ENCODE measurements at regions not wholly inside any gene's neighbourhood (a gene's known extent, or its start where the extent isn't known, plus 50 kb on each side); places are given as distances from the start of the nearest gene placed in this dataset.

- no peak for ATAC-seq
- TF ChIP-seq ESRRG (CRISPR knock-in tag; IDR thresholded peaks at IDR 0.05) (no peak), OSR1 (CRISPR knock-in tag; IDR thresholded peaks at IDR 0.05) (no peak), GLIS3 (CRISPR knock-in tag; IDR thresholded peaks at IDR 0.05) (no peak)
Observed at GRCh38 chr3:82196645-82197044, 435.2 kb upstream of the GBE1 start.

GRCh38 chr3:82194870-82195269, 433.4 kb upstream of the GBE1 start:
- ATAC-seq = no peak
- TF ChIP-seq CREB5 (CRISPR knock-in tag; IDR thresholded peaks at IDR 0.05; ENCODE audit: low read depth) (no peak), TOX (CRISPR knock-in tag; IDR thresholded peaks at IDR 0.05; ENCODE audit: borderline replicate concordance) (no peak), CSDC2 (CRISPR knock-in tag; IDR thresholded peaks at IDR 0.05) (no peak)

- ATAC-seq = no peak
- TF ChIP-seq PATZ1 (CRISPR knock-in tag; IDR thresholded peaks at IDR 0.05; ENCODE audit: borderline replicate concordance) (no peak), OSR1 (CRISPR knock-in tag; IDR thresholded peaks at IDR 0.05) (no peak), ARNTL (CRISPR knock-in tag; IDR thresholded peaks at IDR 0.05; ENCODE audit: borderline replicate concordance, low read depth) (no peak), PPARA (CRISPR knock-in tag; IDR thresholded peaks at IDR 0.05; ENCODE audit: borderline replicate concordance) (no peak), POU6F1 (CRISPR knock-in tag; IDR thresholded peaks at IDR 0.05; ENCODE audit: borderline replicate concordance, low read depth) (no peak), ZNF565 (CRISPR knock-in tag; conservative IDR thresholded peaks at IDR 0.05; ENCODE audit: low read depth) (no peak), GLIS3 (CRISPR knock-in tag; IDR thresholded peaks at IDR 0.05) (no peak), ZC3H10 (CRISPR knock-in tag; IDR thresholded peaks at IDR 0.05) (no peak), CSRNP3 (CRISPR knock-in tag; IDR thresholded peaks at IDR 0.05) (no peak), ZNF8 (CRISPR knock-in tag; IDR thresholded peaks at IDR 0.05) (no peak), ISL1 (CRISPR knock-in tag; IDR thresholded peaks at IDR 0.05) (no peak)
Observed at GRCh38 chr3:82186017-82186416, 424.6 kb upstream of the GBE1 start.

- no peak for ATAC-seq
- TF ChIP-seq RARB (CRISPR knock-in tag; IDR thresholded peaks at IDR 0.05) = no peak
- TF ChIP-seq SNAI2 (CRISPR knock-in tag; IDR thresholded peaks at IDR 0.05) = no peak
- TF ChIP-seq PPARA (CRISPR knock-in tag; IDR thresholded peaks at IDR 0.05; ENCODE audit: borderline replicate concordance) = no peak
- no peak for TF ChIP-seq TOX (CRISPR knock-in tag; IDR thresholded peaks at IDR 0.05; ENCODE audit: borderline replicate concordance)
- no peak for TF ChIP-seq ZNF70 (CRISPR knock-in tag; IDR thresholded peaks at IDR 0.05)
- TF ChIP-seq TCF4 (CRISPR knock-in tag; IDR thresholded peaks at IDR 0.05; ENCODE audit: borderline replicate concordance) = no peak
- no peak for TF ChIP-seq PATZ1 (CRISPR knock-in tag; IDR thresholded peaks at IDR 0.05; ENCODE audit: borderline replicate concordance)
- TF ChIP-seq CSDC2 (CRISPR knock-in tag; IDR thresholded peaks at IDR 0.05) = no peak
- no peak for TF ChIP-seq ZNF565 (CRISPR knock-in tag; conservative IDR thresholded peaks at IDR 0.05; ENCODE audit: low read depth)
- TF ChIP-seq TSHZ2 (CRISPR knock-in tag; IDR thresholded peaks at IDR 0.05) = no peak
- no peak for TF ChIP-seq CSRNP3 (CRISPR knock-in tag; IDR thresholded peaks at IDR 0.05)
- TF ChIP-seq ISL1 (CRISPR knock-in tag; IDR thresholded peaks at IDR 0.05) = no peak
- no peak for TF ChIP-seq ZFP30 (CRISPR knock-in tag; IDR thresholded peaks at IDR 0.05)
- TF ChIP-seq ZNF8 (CRISPR knock-in tag; IDR thresholded peaks at IDR 0.05) = no peak
Observed at GRCh38 chr3:82179291-82179690, 417.8 kb upstream of the GBE1 start.
